GM23338 (cell line): ENCODE measurements at regions not wholly inside any gene's neighbourhood (a gene's known extent, or its start where the extent isn't known, plus 50 kb on each side); places are given as distances from the start of the nearest gene placed in this dataset.

Experiments used
- ATAC-seq: fragments of 200-7000 bp; cut with Tn5 transposase; 3 replicates; pipeline ENCODE4 v1.9.1; 2020
- DNase-seq: peaks from one replicate; pipeline ENCODE4 v3.0.0-alpha.2; 2015; ENCODE audit warnings: low spot score
- H2AFZ ChIP-seq: fragments of 200-600 bp; sonication (generic); 2 replicates; pipeline ENCODE4 v1.8.0; 2016; ENCODE audit warnings: antibody characterized with exemption, mild to moderate bottlenecking, moderate library complexity
- H3F3A ChIP-seq: fragments of 200-600 bp; sonication (generic); replicated peaks from 2 replicates; pipeline ENCODE4 v1.8.0; 2017; ENCODE audit warnings: antibody characterized with exemption, mixed run types, low read depth
- H3K27ac ChIP-seq: fragments of 200-600 bp; sonication (generic); 2 replicates; pipeline ENCODE4 v1.6.1; 2016; ENCODE audit warnings: low read depth
- H3K27me3 ChIP-seq: fragments of 200-600 bp; sonication (generic); 2 replicates; pipeline ENCODE4 v1.8.0; 2016; ENCODE audit warnings: mild to moderate bottlenecking, mixed run types, moderate library complexity; ENCODE audit not compliant: insufficient read depth
- H3K36me3 ChIP-seq: fragments of 200-600 bp; sonication (generic); 2 replicates; pipeline ENCODE4 v1.8.0; 2016; ENCODE audit warnings: mild to moderate bottlenecking; ENCODE audit not compliant: insufficient read depth
- H3K4me1 ChIP-seq: fragments of 200-600 bp; sonication (generic); 2 replicates; pipeline ENCODE4 v1.8.0; 2016; ENCODE audit warnings: mild to moderate bottlenecking, moderate library complexity; ENCODE audit not compliant: insufficient read depth
- H3K4me2 ChIP-seq: fragments of 200-600 bp; sonication (generic); 2 replicates; pipeline ENCODE4 v1.7.1; 2017; ENCODE audit warnings: mixed run types
- H3K4me3 ChIP-seq: fragments of 200-600 bp; sonication (generic); 2 replicates; pipeline ENCODE4 v1.6.1; 2016; ENCODE audit warnings: mixed run types
- H3K79me2 ChIP-seq: fragments of 200-600 bp; sonication (generic); replicated peaks from 2 replicates; pipeline ENCODE4 v1.8.0; 2017; ENCODE audit warnings: mild to moderate bottlenecking; ENCODE audit not compliant: insufficient read depth
- H3K9me2 ChIP-seq: fragments of 200-600 bp; sonication (generic); 2 replicates; pipeline ENCODE4 v1.8.0; 2017; ENCODE audit not compliant: insufficient read depth
- H4K20me1 ChIP-seq: fragments of 200-600 bp; sonication (generic); replicated peaks from 2 replicates; pipeline ENCODE4 v1.8.0; 2017; ENCODE audit warnings: mild to moderate bottlenecking; ENCODE audit not compliant: insufficient read depth
- H3K27ac Mint-ChIP-seq: 2 replicates; pipeline ENCODE4 v1.8.0; 2020; ENCODE audit warnings: inconsistent platforms, mild to moderate bottlenecking, moderate library complexity, mixed read lengths
- H3K27me3 Mint-ChIP-seq: 3 replicates; pipeline ENCODE4 v1.8.0; 2022; ENCODE audit warnings: low read depth, mild to moderate bottlenecking, moderate library complexity, mixed read lengths, inconsistent platforms; ENCODE audit not compliant: insufficient read depth, poor library complexity
- H3K36me3 Mint-ChIP-seq: 3 replicates; pipeline ENCODE4 v1.8.0; 2021; ENCODE audit warnings: low read depth, mild to moderate bottlenecking, inconsistent platforms, moderate library complexity, mixed read lengths
- H3K4me1 Mint-ChIP-seq: 3 replicates; pipeline ENCODE4 v1.8.0; 2020; ENCODE audit warnings: mild to moderate bottlenecking, inconsistent platforms, mixed read lengths
- H3K4me3 Mint-ChIP-seq: 3 replicates; pipeline ENCODE4 v1.8.0; 2021; ENCODE audit warnings: moderate library complexity, mild to moderate bottlenecking, inconsistent platforms, mixed read lengths
- H3K9me3 Mint-ChIP-seq: 3 replicates; pipeline ENCODE4 v1.8.0; 2020; ENCODE audit warnings: moderate library complexity, mild to moderate bottlenecking, inconsistent platforms, mixed read lengths
- CREB1 ChIP-seq: fragments of 250-450 bp; sonication (Bioruptor Pico); IDR thresholded peaks from 2 replicates; pipeline ENCODE4 v1.5.0; 2020; ENCODE audit warnings: low read depth, mild to moderate bottlenecking, moderate library complexity
- CTCF ChIP-seq, 2 experiments: fragments of 200-600 bp in 1 of 2; sonication (generic) in 1 of 2; conservative IDR thresholded peaks; 2 replicates each; pipeline versions ENCODE4 v1.5.1 to v1.6.1; 2016 to 2017; ENCODE audit warnings: antibody characterized with exemption in 2 of 2, low read depth in 2 of 2, mild to moderate bottlenecking in 2 of 2, moderate library complexity in 1 of 2
- ETS1 ChIP-seq: IDR thresholded peaks from 2 replicates; pipeline ENCODE4 v1.6.1; 2016; ENCODE audit warnings: antibody characterized with exemption
- EZH2phosphoT487 ChIP-seq: fragments of 200-600 bp; sonication (generic); IDR thresholded peaks from one replicate; pipeline ENCODE4 v1.8.1; 2018; ENCODE audit warnings: antibody characterized with exemption; ENCODE audit not compliant: unreplicated experiment
- NANOG ChIP-seq: IDR thresholded peaks from 2 replicates; pipeline ENCODE4 v1.6.1; 2016; ENCODE audit warnings: antibody characterized with exemption, borderline replicate concordance
- POLR2AphosphoS5 ChIP-seq: IDR thresholded peaks from 2 replicates; pipeline ENCODE4 v1.6.1; 2016; ENCODE audit warnings: antibody characterized with exemption, low read depth
- REST ChIP-seq: IDR thresholded peaks from one replicate; pipeline ENCODE4 v1.6.1; 2018; ENCODE audit warnings: antibody characterized with exemption; ENCODE audit not compliant: unreplicated experiment
- STAT1 ChIP-seq: IDR thresholded peaks from one replicate; pipeline ENCODE4 v1.6.1; 2016; ENCODE audit warnings: antibody characterized with exemption; ENCODE audit not compliant: unreplicated experiment
- ZNF114 ChIP-seq: fragments of 250-450 bp; sonication (Bioruptor Pico); IDR thresholded peaks from 2 replicates; pipeline ENCODE4 v1.5.0; 2020; ENCODE audit warnings: mild to moderate bottlenecking, moderate library complexity
- ZNF331 ChIP-seq: fragments of 250-450 bp; sonication (Bioruptor Pico); IDR thresholded peaks from 2 replicates; pipeline ENCODE4 v1.5.0; 2020; ENCODE audit warnings: low read depth, mild to moderate bottlenecking, moderate library complexity
- ZNF462 ChIP-seq: fragments of 250-450 bp; sonication (Bioruptor Pico); IDR thresholded peaks from 2 replicates; pipeline ENCODE4 v1.5.0; 2020; ENCODE audit warnings: mild to moderate bottlenecking, moderate library complexity

GRCh38 chr11:11069841-11070835 lies 212.3 kb upstream of the ZBED5 start:
- H3K27ac Mint-ChIP-seq, result no peak overlapping the region
- DNase-seq (no peak), ATAC-seq (no peak)
- H3K4me3 ChIP-seq, result no peak overlapping the region
- H3K4me1 ChIP-seq, result peaks cover 18% of the 10 kb centered on the region
- H3K79me2 ChIP-seq, result no peaks in the 10 kb centered on the region
- H3K36me3 ChIP-seq, result no peaks in the 10 kb centered on the region
- H3K4me2 ChIP-seq, result no peak overlapping the region
- no peak overlapping the region for H3K27ac ChIP-seq
- H4K20me1 ChIP-seq, result no peaks in the 10 kb centered on the region
- no peak for TF ChIP-seq ETS1
- TF ChIP-seq ZNF331 (CRISPR knock-in tag), result no peak
- no peak for TF ChIP-seq ZNF114 (CRISPR knock-in tag)
- no peak for TF ChIP-seq ZNF462 (CRISPR knock-in tag)
- TF ChIP-seq REST, result no peak
- no peak for TF ChIP-seq CREB1
- no peak for TF ChIP-seq NANOG
- TF ChIP-seq POLR2AphosphoS5, result no peak
- TF ChIP-seq CTCF (conservative IDR thresholded peaks at IDR 0.05; ENCODE audit: low read depth in 2 of 2), result no peak
- no peak for TF ChIP-seq STAT1
- TF ChIP-seq EZH2phosphoT487, result no peak
- H3K9me3 Mint-ChIP-seq, result no peaks in the 10 kb centered on the region
- peaks cover 41% of the 10 kb centered on the region for H3K4me1 Mint-ChIP-seq
- H3F3A ChIP-seq, result no peaks in the 10 kb centered on the region
- peaks cover 8% of the 10 kb centered on the region for H3K27me3 Mint-ChIP-seq
- H3K9me2 ChIP-seq, result 0 out of 2 replicates have a peak, but pooled peaks cover 4% of the 10 kb centered on the region
- no peak overlapping the region for H3K4me3 Mint-ChIP-seq
- no peaks in the 10 kb centered on the region for H3K27me3 ChIP-seq
- H3K36me3 Mint-ChIP-seq, result no peaks in the 10 kb centered on the region
- H2AFZ ChIP-seq, result no peak overlapping the region
